ENCODE measurements at regions not wholly inside any gene's neighbourhood (a gene's known extent, or its start where the extent isn't known, plus 50 kb on each side); places are given as distances from the start of the nearest gene placed in this dataset.
"Not testable (repeated sequence)": the region's sequence is repeated elsewhere in the genome, so short reads cannot be mapped to it uniquely, and the experiment has no call there.

GRCh38 chr10:46802010-46802409 lies 109.2 kb upstream of the PTPN20 start:
- not testable (repeated sequence) for H3K9me3 ChIP-seq

GRCh38 chr10:46803082-46803481 lies 108.1 kb upstream of the PTPN20 start:
- not testable (repeated sequence) for DNase-seq (ENCODE audit: low spot score); H3K36me3 ChIP-seq; H3K4me1 ChIP-seq; H3K27me3 ChIP-seq; H3K4me3 ChIP-seq; H3K27ac ChIP-seq; H3K9me3 ChIP-seq

More at GRCh38 chr10:46802010-46802409, 109.2 kb upstream of the PTPN20 start:
- not testable (repeated sequence) for DNase-seq (ENCODE audit: low spot score); H3K36me3 ChIP-seq; H3K27me3 ChIP-seq; H3K27ac ChIP-seq; H3K4me1 ChIP-seq; H3K4me3 ChIP-seq

- not testable (repeated sequence) for H3K9me3 ChIP-seq; H3K4me1 ChIP-seq; DNase-seq (ENCODE audit: low spot score); H3K27me3 ChIP-seq; H3K27ac ChIP-seq; H3K36me3 ChIP-seq; H3K4me3 ChIP-seq
Measured at GRCh38 chr10:46810222-46810621, 101.0 kb upstream of the PTPN20 start.

GRCh38 chr10:46816126-46816525 lies 95.1 kb upstream of the PTPN20 start:
- not testable (repeated sequence) for H3K27ac ChIP-seq; H3K9me3 ChIP-seq; DNase-seq (ENCODE audit: low spot score); H3K36me3 ChIP-seq; H3K4me3 ChIP-seq; H3K4me1 ChIP-seq; H3K27me3 ChIP-seq

GRCh38 chr10:46840393-46841050 lies 70.7 kb upstream of the PTPN20 start:
- not testable (repeated sequence) for H3K4me3 ChIP-seq; H3K36me3 ChIP-seq; H3K27ac ChIP-seq; H3K9me3 ChIP-seq; H3K27me3 ChIP-seq; H3K4me1 ChIP-seq; DNase-seq (ENCODE audit: low spot score)

- not testable (repeated sequence) for H3K9me3 ChIP-seq; H3K27ac ChIP-seq; H3K36me3 ChIP-seq; DNase-seq (ENCODE audit: low spot score); H3K4me3 ChIP-seq; H3K27me3 ChIP-seq; H3K4me1 ChIP-seq
Measured at GRCh38 chr10:46841051-46841593, 70.1 kb upstream of the PTPN20 start.

- H3K4me3 ChIP-seq; H3K9me3 ChIP-seq; H3K4me1 ChIP-seq; H3K27me3 ChIP-seq; H3K36me3 ChIP-seq; DNase-seq (ENCODE audit: low spot score); H3K27ac ChIP-seq: not testable (repeated sequence)
Measured at GRCh38 chr10:46845194-46845593, 66.0 kb upstream of the PTPN20 start.

GRCh38 chr10:46845640-46846039 lies 65.6 kb upstream of the PTPN20 start:
- DNase-seq (ENCODE audit: low spot score); H3K9me3 ChIP-seq; H3K36me3 ChIP-seq; H3K27ac ChIP-seq; H3K27me3 ChIP-seq; H3K4me3 ChIP-seq; H3K4me1 ChIP-seq: not testable (repeated sequence)

GRCh38 chr10:46860753-46861152 lies 50.5 kb upstream of the PTPN20 start:
- not testable (repeated sequence) for H3K4me1 ChIP-seq; H3K9me3 ChIP-seq; H3K36me3 ChIP-seq; H3K4me3 ChIP-seq; DNase-seq (ENCODE audit: low spot score); H3K27me3 ChIP-seq; H3K27ac ChIP-seq
